ENCODE measurements at regions not wholly inside any gene's neighbourhood (a gene's known extent, or its start where the extent isn't known, plus 50 kb on each side); places are given as distances from the start of the nearest gene placed in this dataset.

DNA sequence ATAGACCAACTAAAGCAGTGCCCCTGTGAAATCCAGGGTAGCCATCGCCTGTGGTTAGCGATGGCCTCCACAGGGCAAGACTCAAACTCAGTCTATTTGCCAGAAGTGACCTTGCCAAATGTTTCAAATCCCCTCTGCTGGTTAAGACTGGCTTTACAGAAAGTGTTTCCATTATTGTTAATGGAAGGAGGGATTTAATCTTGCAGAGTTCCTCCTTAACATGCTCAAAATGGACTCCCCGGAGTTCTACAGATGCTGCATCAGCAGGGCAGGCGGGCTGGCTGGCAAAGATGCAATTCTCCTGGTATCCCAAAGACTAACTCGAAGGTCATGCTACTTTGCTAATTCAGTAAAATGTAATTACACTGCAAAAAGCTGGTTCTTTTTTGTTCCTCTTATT, 313.0 kb upstream of the SLC7A11 start:
- no peak for DNase-seq

GRCh38 chr4:138553001-138553845, 311.1 kb upstream of the SLC7A11 start:
- no peak for DNase-seq

GRCh38 chr4:138542191-138542776, 300.1 kb upstream of the SLC7A11 start:
- no peak for DNase-seq

DNA sequence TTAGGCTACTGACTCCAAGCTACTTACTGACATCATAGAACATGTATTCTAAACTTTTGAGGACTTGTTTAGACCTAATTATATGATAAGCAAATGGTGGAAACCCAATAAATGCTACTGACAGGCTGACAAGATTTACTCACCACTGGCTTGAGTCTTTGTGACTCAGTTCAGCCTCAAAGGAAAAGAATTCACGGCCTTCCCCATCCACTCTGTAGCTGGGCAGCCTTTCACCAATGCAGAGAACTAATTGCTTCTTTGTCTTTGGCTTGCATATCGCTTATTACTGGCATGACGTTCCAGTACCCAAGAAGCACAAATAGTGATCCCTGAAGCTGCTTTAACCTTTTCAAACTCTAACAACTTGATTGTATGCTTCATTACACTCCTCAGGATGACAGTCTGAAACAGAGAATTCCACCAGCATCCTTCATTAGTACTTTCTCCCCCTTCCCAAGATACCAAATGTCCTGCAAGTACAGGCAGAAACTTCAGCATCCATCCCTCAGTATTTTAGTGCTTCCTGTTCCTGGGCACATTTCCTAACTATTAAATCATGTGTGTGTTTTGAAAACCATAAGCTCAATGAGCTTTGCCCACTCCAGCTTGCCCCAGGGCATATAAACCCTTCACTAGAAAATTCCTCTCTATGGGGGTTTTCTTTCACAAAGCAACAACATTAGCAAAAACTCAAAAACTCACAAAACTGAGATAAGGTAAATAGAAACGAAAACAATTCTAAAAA, 298.1 kb upstream of the SLC7A11 start:
- DNase-seq, result no peak

GRCh38 chr4:138538743-138539142, 296.6 kb upstream of the SLC7A11 start:
- no peak for DNase-seq

- DNase-seq, result no peak
These were observed 295.8 kb upstream of the SLC7A11 start for GRCh38 chr4:138537731-138538490.

- DNase-seq, result no peak
These were observed 293.2 kb upstream of the SLC7A11 start for GRCh38 chr4:138535316-138535715.

DNA sequence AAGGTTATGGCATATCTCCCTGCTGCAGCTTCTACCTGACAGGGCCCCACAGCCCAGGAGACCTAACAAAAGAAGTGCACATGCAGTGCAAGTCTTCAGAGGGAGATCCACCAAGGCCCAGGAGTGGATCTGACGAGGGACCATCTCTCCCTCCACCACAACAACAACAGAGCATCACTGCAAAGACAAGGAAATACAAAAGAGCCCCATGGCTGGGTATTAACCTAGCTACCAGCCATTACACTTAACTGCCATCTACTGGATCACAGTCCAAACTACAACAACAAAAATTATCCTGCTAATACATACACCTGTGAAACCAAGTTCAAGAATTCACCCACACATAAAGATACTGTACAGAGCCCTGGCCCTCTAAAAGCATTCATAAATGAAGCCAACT, 280.2 kb upstream of the SLC7A11 start:
- DNase-seq, result no peak

DNA sequence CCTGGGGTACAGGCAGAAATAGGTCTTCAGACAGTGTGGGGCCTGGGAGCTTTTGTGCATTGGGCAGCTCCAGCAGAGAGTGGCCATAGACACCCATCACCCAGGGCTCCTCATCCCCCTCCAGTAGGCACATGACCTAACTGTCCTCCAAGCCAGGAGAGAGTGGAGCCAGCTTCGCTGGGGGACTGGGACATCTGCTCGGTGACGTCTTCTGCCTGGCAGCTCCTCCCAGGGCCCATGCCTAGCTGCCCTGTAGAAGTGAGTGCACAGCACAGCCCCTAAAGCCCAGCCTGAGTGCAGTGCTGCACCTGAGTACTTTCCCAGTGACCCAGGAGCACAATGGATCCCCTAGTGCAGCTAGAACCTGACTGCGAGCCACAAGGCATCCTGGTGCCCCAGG, 279.7 kb upstream of the SLC7A11 start:
- DNase-seq, result no peak

- no peak for DNase-seq
These were observed 277.3 kb upstream of the SLC7A11 start for GRCh38 chr4:138519436-138519835.

- DNase-seq, result no peak
These were observed 271.4 kb upstream of the SLC7A11 start for GRCh38 chr4:138513535-138513934.

- DNase-seq, result no peak
These were observed 270.6 kb upstream of the SLC7A11 start for GRCh38 chr4:138512756-138513155.

GRCh38 chr4:138510053-138510452, 267.9 kb upstream of the SLC7A11 start:
- DNase-seq, result no peak

DNA sequence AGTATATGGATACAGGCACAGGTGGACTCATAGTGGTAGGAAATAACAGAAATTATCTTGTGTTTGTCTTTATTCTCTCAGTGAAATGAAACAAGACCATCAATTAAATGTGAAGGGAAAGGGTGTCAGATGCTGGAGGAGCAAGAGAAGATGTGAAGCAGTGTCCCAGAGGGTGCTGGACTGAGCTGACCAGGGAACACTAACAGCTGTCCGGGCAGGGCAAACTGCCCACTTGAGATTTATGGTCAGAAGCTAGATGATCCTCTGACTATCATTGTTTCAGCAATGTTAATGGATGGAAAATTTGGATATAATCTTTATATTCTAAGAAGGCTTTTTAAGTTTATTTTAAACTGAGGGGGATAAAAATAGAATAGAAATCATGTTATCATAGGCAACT, 267.2 kb upstream of the SLC7A11 start:
- DNase-seq, result no peak

GRCh38 chr4:138507522-138507921, 265.4 kb upstream of the SLC7A11 start:
- DNase-seq, result no peak

DNA sequence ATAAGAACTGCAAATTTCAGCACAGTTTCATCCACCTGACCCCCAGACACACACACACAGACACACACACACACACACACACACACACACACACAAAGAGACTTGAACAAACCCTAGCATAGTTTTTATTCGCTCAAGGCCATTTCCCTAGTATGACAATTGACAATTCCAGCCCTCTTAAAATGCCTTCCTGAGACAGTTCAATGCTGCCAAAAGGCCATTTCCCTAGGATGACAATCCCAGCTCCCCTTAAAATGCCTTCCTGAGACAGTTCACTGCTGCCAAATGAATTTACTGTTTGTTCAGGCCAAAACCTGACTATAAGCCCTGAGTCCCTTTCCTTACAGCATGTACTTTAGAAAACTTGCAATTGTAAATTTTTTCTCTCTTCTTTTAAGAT, 259.5 kb upstream of the SLC7A11 start:
- DNase-seq, result no peak

DNA sequence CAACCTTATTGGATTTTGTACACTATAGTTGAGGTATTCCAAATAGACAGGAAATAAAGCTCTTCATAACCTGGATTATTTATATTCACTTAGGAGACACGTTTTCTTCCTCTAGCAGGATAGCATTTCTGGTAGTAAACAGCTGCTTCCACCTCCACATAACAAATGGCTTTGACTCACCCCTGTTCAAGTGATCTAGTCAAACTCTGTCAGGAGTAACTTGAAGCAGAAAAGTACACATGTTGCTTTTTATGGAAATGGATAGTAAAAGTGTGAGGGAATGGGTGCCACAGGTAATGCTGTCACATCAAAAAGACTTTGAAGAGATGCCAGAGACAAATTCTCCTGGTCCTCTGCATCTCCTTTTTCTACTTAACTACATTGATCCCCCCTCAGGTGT, 258.7 kb upstream of the SLC7A11 start:
- no peak for DNase-seq

DNA sequence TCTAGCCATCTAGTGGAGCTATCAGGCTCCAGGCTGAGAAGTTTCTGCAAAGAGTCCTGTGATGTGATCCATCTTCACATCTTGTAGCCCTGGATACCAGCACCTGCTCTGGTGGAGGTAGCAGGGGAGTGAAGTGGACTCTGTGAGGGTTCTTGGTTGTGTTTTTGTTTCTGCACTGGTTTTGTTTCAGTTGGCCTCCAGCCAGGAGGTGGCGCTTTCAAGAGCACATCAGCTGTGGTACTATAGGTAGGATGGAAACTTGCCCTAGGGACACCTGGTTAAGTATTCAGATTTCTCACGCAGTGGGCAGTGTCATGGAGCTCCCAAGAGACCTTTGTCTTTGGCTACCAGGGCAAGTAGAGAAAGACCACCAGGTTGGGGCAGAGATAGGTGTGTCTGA, 257.5 kb upstream of the SLC7A11 start:
- DNase-seq, result no peak

DNA sequence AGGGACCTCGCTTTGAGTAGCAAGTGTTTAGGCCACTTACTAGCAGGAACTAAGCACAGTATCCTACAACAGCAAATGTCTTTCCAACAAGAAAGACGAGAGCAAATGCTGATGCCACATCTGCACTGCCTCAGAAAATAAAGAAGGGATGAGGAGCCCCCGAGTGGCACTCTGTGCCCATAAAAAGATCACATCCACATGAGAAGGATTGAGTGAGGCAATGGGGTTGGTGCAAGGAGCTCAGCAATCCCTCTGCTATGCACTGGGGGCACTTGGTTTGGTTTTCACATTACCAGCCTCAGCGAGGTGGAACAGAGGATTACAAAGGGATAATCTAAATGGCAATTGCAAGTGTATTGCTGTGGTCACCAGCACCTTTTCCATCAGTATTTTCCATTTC, 252.8 kb upstream of the SLC7A11 start:
- no peak for DNase-seq

- no peak for DNase-seq
These were observed 252.0 kb upstream of the SLC7A11 start for GRCh38 chr4:138494116-138494515.

- DNase-seq, result no peak
These were observed 250.0 kb upstream of the SLC7A11 start for GRCh38 chr4:138492176-138492575.

- DNase-seq, result no peak
These were observed 246.4 kb upstream of the SLC7A11 start for GRCh38 chr4:138488533-138488932.

GRCh38 chr4:138487670-138488069, 245.5 kb upstream of the SLC7A11 start:
- DNase-seq, result no peak

All from effector CD4-positive, alpha-beta T cell (primary cell).